Suprapubic skin (tissue), 4 donors: ENCODE measurements at regions not wholly inside any gene's neighbourhood (a gene's known extent, or its start where the extent isn't known, plus 50 kb on each side); places are given as distances from the start of the nearest gene placed in this dataset.

ENCODE experiments used
- DNase-seq, 2 donors: peaks; one replicate each; pipeline ENCODE4 v3.0.0-alpha.2; 2019; ENCODE audit warnings: low spot score in 2 of 2
- H3K27ac ChIP-seq: fragments of 200-600 bp; sonication (generic); one replicate; pipeline ENCODE4 v1.5.1; 2019
- H3K27me3 ChIP-seq: fragments of 200-600 bp; sonication (generic); one replicate; pipeline ENCODE4 v1.5.1; 2019
- H3K36me3 ChIP-seq: fragments of 200-600 bp; sonication (generic); one replicate; pipeline ENCODE4 v1.5.1; 2019
- H3K4me1 ChIP-seq: fragments of 200-600 bp; sonication (generic); one replicate; pipeline ENCODE4 v1.5.1; 2019
- H3K4me3 ChIP-seq: fragments of 200-600 bp; sonication (generic); one replicate; pipeline ENCODE4 v1.5.1; 2019; ENCODE audit warnings: mild to moderate bottlenecking
- H3K9me3 ChIP-seq: fragments of 200-600 bp; sonication (generic); one replicate; pipeline ENCODE4 v1.5.1; 2019
- EP300 ChIP-seq: sonication (generic); formaldehyde crosslinking; IDR thresholded peaks from one replicate; pipeline ENCODE4 v1.6.1; 2017; ENCODE audit warnings: antibody characterized with exemption
- POLR2A ChIP-seq, 2 donors: fragments of 450-650 bp; IDR thresholded peaks; one replicate each; pipeline ENCODE4 v1.6.1; 2017; ENCODE audit warnings: antibody characterized with exemption in 2 of 2, mild to moderate bottlenecking in 2 of 2, moderate library complexity in 2 of 2
- POLR2AphosphoS5 ChIP-seq, 3 donors: sonication (generic); formaldehyde crosslinking; IDR thresholded peaks; one replicate each; pipeline ENCODE4 v1.6.1; 2017; ENCODE audit warnings: antibody characterized with exemption in 3 of 3
- WGBS: methylation state at CpG from one replicate; pipeline ENCODE4 v1.1.5; 2018; 5-methylcytosine and 5-hydroxymethylcytosine counted together
- TF ChIP-seq, protein P1 (sequence below), 2 donors: fragments of 200-600 bp in 1 of 2; fragments of 450-650 bp in 1 of 2; sonication (generic) in 1 of 2; IDR thresholded peaks; one replicate each; pipeline ENCODE4 v1.5.1; 2016 to 2019; ENCODE audit warnings: antibody characterized with exemption in 2 of 2, mild to moderate bottlenecking in 1 of 2, moderate library complexity in 1 of 2

DNA sequence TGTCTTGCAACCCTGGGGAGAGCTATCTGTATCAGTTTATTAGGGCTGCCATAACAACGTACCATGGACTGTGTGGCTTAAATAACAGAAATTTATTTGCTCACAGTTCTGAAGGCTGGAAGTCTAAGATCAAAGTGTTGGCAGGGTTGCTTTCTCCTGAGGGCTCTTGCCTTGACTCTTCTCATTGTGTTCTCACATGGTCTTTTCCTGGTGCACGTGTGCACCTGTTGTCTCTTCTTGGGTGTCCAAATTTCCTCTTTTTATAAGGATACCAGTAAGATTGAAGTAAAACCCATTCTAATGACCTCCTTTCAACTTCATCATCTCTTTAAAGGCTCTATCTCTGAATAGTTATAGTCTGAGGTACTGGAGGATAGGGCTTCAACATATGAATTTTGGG, 72.3 kb upstream of the PDE7B start:
- WGBS = 64% methylated on average over 2 of the region's 2 CpGs
- DNase-seq = no peak

DNA sequence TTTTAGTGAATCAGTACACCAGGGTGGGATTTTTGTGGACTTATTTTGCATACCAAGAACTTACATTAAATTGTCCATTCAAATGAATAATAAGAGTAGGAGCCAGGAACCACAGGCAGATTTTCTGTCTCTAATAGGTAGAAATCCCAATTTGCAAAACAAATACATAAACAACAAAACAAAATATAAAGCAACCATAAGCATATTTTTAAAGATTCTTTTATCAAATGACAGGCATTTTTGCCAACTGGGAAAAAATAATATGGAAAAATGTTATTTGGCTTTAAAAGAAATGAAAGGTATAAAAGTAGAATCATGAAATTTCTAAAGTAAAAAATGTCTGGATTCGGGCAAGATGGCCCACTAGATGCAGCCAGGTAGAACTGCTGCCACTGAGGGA, 71.2 kb upstream of the PDE7B start:
- H3K27me3 ChIP-seq = no peaks in the 10 kb centered on the region
- no peaks in the 10 kb centered on the region for H3K4me1 ChIP-seq
- DNase-seq = no peak
- H3K4me3 ChIP-seq = no peak overlapping the region
- no peaks in the 10 kb centered on the region for H3K9me3 ChIP-seq
- no peaks in the 10 kb centered on the region for H3K36me3 ChIP-seq
- WGBS = 83% methylated on average over 1 of the region's 1 CpG
- H3K27ac ChIP-seq = no peak overlapping the region
- TF ChIP-seq EP300 (no peak), POLR2A (IDR thresholded peaks at IDR 0.05) (no peak), POLR2AphosphoS5 (IDR thresholded peaks at IDR 0.05) (no peak)

More for the DNA sequence above, 72.3 kb upstream of the PDE7B start:
- Histone ChIP-seq H3K4me1 (no peaks in the 10 kb centered on the region), H3K4me3 (no peak overlapping the region), H3K27ac (no peak overlapping the region), H3K9me3 (no peaks in the 10 kb centered on the region), H3K27me3 (no peaks in the 10 kb centered on the region), H3K36me3 (no peaks in the 10 kb centered on the region)
- TF ChIP-seq, protein P1, sequence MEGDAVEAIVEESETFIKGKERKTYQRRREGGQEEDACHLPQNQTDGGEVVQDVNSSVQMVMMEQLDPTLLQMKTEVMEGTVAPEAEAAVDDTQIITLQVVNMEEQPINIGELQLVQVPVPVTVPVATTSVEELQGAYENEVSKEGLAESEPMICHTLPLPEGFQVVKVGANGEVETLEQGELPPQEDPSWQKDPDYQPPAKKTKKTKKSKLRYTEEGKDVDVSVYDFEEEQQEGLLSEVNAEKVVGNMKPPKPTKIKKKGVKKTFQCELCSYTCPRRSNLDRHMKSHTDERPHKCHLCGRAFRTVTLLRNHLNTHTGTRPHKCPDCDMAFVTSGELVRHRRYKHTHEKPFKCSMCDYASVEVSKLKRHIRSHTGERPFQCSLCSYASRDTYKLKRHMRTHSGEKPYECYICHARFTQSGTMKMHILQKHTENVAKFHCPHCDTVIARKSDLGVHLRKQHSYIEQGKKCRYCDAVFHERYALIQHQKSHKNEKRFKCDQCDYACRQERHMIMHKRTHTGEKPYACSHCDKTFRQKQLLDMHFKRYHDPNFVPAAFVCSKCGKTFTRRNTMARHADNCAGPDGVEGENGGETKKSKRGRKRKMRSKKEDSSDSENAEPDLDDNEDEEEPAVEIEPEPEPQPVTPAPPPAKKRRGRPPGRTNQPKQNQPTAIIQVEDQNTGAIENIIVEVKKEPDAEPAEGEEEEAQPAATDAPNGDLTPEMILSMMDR (IDR thresholded peaks at IDR 0.05) = no peak
- TF ChIP-seq POLR2AphosphoS5 (IDR thresholded peaks at IDR 0.05) = no peak

DNA sequence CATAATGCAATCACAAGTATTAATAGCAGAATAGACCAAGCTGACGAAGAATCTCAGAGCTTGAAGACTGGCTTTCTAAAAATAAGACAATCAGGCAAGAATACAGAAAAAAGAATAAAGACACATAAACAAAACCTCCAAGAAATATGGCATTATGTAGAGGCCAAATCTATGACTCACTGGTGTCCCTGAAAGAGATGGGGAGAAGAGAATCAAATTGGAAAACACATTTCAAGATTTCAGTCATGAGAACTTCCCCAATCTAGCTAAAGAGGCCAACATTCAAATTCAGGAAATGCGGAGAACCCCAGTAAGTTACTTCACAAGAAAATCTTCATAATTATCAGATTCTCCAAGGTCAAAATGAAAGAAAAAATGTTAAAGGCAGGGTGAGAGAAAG, 69.0 kb upstream of the PDE7B start:
- Histone ChIP-seq H3K4me1 (no peaks in the 10 kb centered on the region), H3K27ac (no peak overlapping the region), H3K36me3 (no peaks in the 10 kb centered on the region), H3K4me3 (no peak overlapping the region), H3K27me3 (no peaks in the 10 kb centered on the region), H3K9me3 (no peaks in the 10 kb centered on the region)
- no peak for TF ChIP-seq POLR2AphosphoS5 (IDR thresholded peaks at IDR 0.05)
- no peak for TF ChIP-seq EP300
- TF ChIP-seq, protein P1 (IDR thresholded peaks at IDR 0.05) = no peak
- no peak for TF ChIP-seq POLR2A (IDR thresholded peaks at IDR 0.05)
- DNase-seq = no peak
- WGBS = 83% methylated on average over 2 of the region's 2 CpGs

DNA sequence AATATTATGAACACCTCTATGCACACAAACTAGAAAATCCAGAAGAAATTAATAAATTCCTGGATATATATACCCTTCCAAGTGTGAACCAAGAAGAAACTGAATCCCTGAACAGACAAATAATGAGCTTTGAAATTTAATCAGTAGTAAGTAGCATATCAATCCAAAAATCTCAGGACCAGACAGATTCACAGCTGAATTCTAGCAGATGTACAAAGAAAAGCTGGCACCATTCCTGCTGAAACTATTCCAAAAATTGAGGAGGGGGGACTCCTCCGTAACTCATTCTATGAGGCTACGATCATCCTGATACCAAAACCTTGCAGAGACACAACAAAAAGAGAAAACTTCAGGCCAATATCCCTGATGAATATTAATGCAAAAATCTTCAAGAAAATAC, 67.0 kb upstream of the PDE7B start:
- Histone ChIP-seq H3K27ac (no peak overlapping the region), H3K36me3 (no peaks in the 10 kb centered on the region), H3K9me3 (no peaks in the 10 kb centered on the region), H3K4me1 (no peaks in the 10 kb centered on the region), H3K27me3 (no peaks in the 10 kb centered on the region), H3K4me3 (no peak overlapping the region)
- DNase-seq = no peak
- WGBS = 67% methylated on average over 2 of the region's 2 CpGs
- no peak for TF ChIP-seq POLR2AphosphoS5 (IDR thresholded peaks at IDR 0.05)
- TF ChIP-seq, protein P1 (IDR thresholded peaks at IDR 0.05) = no peak
- TF ChIP-seq POLR2A (IDR thresholded peaks at IDR 0.05) = no peak
- TF ChIP-seq EP300 = no peak

DNA sequence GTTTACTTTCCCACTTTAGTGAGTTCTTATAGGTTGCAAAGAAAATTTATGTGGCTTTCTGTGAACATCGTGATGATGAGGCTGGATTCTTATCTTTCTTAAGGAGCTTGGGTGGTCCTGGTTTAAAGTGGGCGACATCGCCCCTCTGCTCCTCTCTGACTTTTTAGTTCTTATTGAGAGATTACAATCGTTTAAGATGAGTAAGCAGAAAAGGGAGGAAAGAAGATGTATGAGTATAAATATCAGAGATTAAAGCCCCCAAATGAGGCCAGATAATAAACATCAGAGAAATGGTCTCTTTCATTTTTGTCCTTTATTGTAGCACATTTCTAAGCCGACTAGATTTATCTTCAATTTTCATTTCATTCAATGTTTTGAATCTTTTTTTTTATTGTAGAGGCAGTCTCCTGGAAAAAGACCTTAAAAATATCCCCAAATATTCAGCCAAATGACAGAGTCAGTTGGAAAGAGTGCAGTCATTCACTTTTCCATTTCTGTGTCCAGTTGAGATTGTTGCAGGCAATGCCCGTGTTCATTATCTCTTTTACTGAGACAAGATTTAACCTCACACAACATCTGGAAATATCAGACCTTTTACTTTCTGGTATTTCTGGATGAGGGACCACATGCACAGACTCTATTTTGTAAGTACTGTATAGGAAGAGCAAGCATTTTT, 62.0 kb upstream of the PDE7B start:
- Histone ChIP-seq H3K4me1 (no peaks in the 10 kb centered on the region), H3K4me3 (no peak overlapping the region), H3K9me3 (no peaks in the 10 kb centered on the region), H3K27ac (no peak overlapping the region), H3K27me3 (no peaks in the 10 kb centered on the region), H3K36me3 (no peaks in the 10 kb centered on the region)
- 63% methylated on average over 6 of the region's 6 CpGs for WGBS
- DNase-seq = no peak
- TF ChIP-seq EP300 (no peak), POLR2AphosphoS5 (IDR thresholded peaks at IDR 0.05) (no peak), POLR2A (IDR thresholded peaks at IDR 0.05) (no peak)
- TF ChIP-seq, protein P1 (IDR thresholded peaks at IDR 0.05) = no peak

DNA sequence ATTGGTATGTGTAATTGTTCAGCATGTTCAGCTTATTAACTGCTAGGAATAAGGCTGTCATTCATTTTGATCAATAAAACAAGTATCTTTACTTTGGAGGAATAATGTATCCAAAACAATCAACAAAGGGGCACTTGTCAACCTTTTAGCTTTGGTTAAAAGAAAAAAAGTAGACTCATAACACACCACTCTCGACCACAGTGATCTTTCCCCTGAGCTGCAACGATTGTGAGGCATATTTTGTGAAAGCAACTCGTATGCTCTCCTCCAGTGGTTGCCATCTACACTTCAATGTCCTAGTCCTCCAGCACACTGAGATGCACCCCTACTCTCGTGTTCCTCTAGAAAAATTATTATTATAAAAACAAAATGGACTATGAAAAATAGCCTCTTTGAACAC, 60.1 kb upstream of the PDE7B start:
- no peaks in the 10 kb centered on the region for H3K4me1 ChIP-seq
- no peaks in the 10 kb centered on the region for H3K27me3 ChIP-seq
- H3K9me3 ChIP-seq = no peaks in the 10 kb centered on the region
- H3K4me3 ChIP-seq = no peak overlapping the region
- TF ChIP-seq POLR2AphosphoS5 (IDR thresholded peaks at IDR 0.05) (no peak), POLR2A (IDR thresholded peaks at IDR 0.05) (no peak), EP300 (no peak)
- TF ChIP-seq, protein P1 (IDR thresholded peaks at IDR 0.05) = no peak
- H3K36me3 ChIP-seq = no peaks in the 10 kb centered on the region
- 80% methylated on average over 4 of the region's 4 CpGs for WGBS
- no peak overlapping the region for H3K27ac ChIP-seq
- no peak for DNase-seq
